ENCODE measurements at regions not wholly inside any gene's neighbourhood (a gene's known extent, or its start where the extent isn't known, plus 50 kb on each side); places are given as distances from the start of the nearest gene placed in this dataset.

DNA sequence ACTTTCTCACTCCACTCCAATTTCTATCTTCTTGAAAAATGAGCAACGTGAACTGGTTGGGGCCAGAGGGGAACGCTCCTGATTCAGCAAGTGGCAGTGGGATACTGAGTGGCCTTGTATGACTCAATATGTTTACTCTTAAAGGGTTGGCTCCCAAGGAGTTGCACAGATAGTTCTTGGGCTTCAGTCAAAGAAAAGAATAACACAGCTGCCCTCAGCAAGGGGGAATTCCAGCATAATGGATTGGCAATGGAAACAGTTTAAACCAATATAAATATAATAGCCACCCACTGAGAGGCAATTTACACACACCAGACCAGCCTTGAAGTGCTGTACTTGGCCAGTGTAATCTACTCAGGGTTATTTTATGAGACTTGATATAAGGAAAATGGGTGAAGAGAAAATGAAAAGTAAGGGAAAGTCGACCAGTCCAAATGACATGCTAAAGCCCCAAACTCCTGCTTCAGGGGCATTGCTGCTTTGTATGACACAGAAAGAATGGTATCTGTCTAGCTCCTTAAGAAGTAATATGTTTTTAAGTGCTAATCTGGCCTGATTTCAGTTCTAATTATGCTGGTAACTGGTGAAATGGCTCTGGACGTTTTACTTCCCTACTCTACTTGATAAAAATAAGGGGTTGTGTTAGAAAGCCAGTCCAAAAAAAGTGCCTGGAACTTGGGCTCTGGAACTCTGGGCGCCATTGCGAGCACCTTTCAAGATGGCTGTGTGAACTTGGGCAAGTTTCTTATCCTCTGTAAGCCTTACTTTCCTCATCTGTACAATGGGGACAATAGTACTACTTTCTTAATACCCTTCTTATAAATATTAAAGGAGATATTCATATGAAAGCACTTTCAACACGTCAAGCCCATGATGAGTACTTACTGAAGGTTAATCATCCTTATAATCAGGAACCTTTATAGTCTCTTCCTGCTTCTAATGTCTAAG is 712.9 kb upstream of the MAP3K7 start:
- no peak for DNase-seq (ENCODE audit: low read depth in 2 of 2)

DNA sequence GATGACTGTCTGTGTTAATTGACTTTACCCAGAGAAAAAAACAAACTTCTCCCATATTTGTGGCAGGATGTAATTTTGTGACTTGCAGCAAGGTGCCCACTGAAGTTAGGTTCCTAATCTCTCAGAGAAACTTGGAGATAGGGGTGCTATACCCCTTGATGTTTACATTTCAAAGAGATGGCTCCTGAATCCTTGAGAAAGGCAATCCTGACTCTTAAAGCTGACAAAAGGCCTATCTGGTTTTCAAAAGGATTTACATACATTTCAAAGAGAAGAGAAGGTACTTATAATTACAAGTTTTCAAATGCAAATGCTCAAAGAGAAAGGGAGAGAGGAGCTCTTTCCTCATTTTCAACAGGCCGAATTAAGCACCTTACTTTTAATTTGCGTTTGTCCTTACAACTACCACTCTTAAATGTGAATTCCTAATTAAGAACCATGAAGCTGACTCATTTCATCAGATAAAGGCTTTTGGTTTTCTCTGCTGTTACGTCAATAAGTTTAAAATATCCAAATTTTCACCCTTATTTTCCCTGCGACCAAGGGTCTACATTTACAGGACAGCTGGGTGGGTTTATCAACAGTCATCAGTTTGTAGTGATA is 711.8 kb upstream of the MAP3K7 start:
- no peak for DNase-seq (ENCODE audit: low read depth in 2 of 2)

GRCh38 chr6:91293395-91293794 is 706.5 kb upstream of the MAP3K7 start:
- no peak for DNase-seq (ENCODE audit: low read depth in 2 of 2)

DNA sequence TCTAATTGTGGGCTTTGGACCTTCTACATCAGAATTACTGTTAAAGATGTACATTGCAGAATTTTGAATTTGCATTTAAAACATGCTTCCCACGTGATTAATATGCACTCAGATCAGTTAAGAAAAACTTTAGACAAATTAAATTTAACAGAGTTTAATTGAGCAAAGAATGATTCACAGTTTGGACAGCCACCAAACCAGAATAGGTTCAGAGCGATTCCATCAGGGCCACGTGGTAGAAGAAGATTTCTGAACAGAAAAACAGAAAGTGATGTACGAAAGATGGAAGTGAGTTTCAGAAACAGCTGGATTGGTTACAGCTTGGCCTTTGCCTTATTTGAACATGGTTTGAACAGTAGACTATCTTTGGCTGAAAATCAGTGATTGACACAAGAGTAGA is 704.2 kb upstream of the MAP3K7 start:
- no peak for DNase-seq (ENCODE audit: low read depth in 2 of 2)

- DNase-seq (ENCODE audit: low read depth in 2 of 2), result no peak
These were observed 701.9 kb upstream of the MAP3K7 start for GRCh38 chr6:91288741-91289140.

DNA sequence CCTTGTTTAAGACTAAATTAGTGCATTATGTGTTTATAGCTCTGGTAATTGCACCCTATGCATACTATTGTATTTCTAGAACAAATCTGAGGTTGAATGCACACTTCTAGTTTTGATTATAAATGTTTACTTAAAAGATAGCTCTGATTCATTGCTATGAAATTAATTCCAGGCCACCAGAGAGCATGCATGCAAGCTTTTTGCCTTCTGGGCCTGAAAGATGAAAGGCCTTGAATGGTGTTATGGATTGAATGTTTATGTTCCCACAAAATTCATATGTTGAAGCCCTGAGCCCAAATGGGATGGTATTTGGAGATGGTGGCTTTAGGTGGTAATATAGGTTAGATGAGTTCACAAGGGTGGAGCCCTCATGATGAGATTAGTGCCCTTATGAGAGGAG is 695.0 kb upstream of the MAP3K7 start:
- no peak for DNase-seq (ENCODE audit: low read depth in 2 of 2)

DNA sequence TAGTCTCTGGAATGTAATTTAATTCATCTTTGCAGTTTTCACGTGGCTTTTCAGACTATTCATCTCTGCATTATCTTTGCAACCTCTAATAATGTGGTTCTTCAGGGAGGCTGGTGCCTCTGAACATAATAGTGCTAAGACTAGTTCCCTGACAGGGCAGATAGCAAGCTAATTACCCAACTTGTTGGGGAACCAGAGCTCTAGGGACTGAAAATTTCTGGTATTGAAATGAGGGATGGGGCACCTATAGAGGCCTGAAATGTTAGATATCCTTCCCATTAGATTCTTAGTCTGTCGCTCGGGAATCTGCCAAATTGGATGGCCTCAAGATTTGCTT is 693.6 kb upstream of the MAP3K7 start:
- DNase-seq (ENCODE audit: low read depth in 2 of 2), result no peak

DNA sequence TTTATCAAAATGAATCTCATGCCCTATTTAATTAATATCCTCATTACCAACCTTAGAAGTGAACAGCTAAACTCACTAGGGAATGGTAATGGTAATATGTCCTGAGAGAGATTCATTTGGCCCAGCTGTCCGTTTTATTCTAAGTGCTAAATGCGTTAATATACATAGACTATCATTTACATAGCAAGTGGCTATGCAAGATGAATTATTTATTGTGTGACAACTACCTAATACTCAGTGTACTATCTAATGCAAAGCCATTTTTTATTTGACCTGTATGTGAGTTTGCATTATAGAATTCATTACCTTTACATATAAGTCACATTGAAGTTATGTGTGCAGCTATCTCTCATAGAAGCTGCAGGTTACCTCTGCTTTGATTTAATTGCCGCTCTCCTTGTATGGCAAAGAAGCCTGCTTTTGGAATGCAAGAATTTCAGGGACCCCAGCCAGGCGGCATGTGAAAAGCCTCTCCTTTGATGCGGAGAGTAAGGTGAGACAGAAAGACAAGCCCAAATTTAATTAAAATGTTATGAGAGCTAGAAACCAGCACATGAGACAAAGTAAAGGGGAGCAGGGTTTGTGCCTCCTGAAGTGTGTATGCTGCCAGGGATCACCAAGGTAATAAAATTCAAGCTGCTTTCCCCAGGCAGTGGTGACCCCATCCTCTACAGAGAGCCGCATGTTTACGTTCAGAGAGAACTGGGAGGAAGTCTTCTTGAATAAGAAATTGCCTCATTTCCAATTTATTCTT is 693.0 kb upstream of the MAP3K7 start:
- no peak for DNase-seq (ENCODE audit: low read depth in 2 of 2)

GRCh38 chr6:91278416-91278815 is 691.5 kb upstream of the MAP3K7 start:
- no peak for DNase-seq (ENCODE audit: low read depth in 2 of 2)

DNA sequence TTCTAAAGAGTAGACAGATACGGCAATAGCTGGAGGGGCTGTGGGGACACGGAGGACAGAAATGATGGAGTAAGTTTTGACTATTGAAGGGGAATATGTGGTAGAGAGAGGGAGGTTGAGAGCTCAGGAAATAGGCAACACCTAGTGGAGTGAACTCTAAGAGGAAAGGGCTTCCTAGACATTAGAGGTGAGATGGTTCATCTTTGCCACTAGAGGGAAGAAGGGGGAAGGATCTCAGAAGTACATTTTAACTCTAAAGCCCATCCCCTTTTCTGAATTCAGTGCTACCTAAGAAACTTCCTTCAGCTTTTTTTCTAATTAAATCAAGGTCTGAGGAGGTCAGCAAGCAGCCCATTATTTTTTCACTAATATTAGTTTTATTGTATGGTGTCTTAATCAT is 689.4 kb upstream of the MAP3K7 start:
- DNase-seq (ENCODE audit: low read depth in 2 of 2), result no peak

DNA sequence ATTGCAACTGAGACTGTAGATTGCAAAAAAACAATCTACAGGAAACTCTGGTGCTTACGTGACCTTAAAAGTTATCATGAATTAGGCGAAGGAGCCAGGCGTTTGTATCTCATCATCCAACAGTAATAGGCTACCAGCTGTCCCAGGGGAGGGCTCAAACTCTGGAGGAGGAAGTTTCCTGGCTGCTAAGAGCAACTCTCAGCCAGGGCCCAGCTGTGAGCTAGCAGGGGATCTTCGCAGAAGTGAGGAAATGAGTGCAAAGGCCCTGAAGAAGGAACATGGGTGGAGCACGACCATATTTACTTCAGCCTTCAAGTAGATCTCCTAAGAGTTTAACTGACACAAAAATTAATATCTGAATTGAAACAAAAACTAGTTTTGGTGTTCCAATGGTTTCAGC is 686.9 kb upstream of the MAP3K7 start:
- no peak for DNase-seq (ENCODE audit: low read depth in 2 of 2)

- DNase-seq (ENCODE audit: low read depth in 2 of 2), result no peak
These were observed 684.9 kb upstream of the MAP3K7 start for GRCh38 chr6:91271807-91272206.

GRCh38 chr6:91268941-91269340 is 682.1 kb upstream of the MAP3K7 start:
- DNase-seq (ENCODE audit: low read depth in 2 of 2), result no peak

GRCh38 chr6:91267246-91267645 is 680.4 kb upstream of the MAP3K7 start:
- no peak for DNase-seq (ENCODE audit: low read depth in 2 of 2)

DNA sequence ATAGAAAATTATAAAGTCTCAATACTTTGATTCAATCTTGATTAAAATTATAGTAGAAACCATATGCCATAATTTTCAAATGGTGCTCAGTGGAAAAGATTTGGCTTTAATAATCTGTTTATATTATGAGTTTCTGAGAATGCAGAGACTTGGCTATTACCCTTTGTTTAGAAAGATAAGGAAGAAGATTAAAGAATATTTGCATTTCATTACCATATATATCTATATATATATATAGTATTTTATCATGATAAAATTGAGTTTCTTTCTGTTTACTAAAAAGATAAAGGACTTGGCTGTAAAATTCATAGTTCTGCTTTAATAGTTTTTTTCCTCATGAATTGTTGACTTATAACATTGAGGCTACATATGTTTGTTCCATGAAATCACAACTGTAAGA is 679.3 kb upstream of the MAP3K7 start:
- DNase-seq (ENCODE audit: low read depth in 2 of 2), result no peak

GRCh38 chr6:91243436-91243835 is 656.6 kb upstream of the MAP3K7 start:
- no peak for DNase-seq (ENCODE audit: low read depth in 2 of 2)

DNA sequence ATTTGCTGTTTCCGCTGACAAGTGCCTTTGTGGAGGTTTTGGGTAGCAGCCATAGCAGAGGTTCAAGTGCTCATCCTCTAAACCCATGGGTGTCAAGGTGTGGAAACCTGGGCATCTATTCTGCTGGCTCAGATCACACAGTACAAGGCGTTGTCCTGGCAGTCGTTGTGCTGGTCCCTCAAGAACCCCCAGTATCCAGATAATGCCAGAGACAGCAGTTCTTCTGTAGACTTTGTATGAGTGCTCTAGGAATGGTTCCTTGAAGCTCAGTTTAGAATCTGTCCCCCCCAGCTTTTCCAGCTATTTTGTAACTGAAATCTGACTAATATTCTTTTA is 655.7 kb upstream of the MAP3K7 start:
- no peak for DNase-seq (ENCODE audit: low read depth in 2 of 2)

- no peak for DNase-seq (ENCODE audit: low read depth in 2 of 2)
These were observed 655.2 kb upstream of the MAP3K7 start for GRCh38 chr6:91241946-91242613.

DNA sequence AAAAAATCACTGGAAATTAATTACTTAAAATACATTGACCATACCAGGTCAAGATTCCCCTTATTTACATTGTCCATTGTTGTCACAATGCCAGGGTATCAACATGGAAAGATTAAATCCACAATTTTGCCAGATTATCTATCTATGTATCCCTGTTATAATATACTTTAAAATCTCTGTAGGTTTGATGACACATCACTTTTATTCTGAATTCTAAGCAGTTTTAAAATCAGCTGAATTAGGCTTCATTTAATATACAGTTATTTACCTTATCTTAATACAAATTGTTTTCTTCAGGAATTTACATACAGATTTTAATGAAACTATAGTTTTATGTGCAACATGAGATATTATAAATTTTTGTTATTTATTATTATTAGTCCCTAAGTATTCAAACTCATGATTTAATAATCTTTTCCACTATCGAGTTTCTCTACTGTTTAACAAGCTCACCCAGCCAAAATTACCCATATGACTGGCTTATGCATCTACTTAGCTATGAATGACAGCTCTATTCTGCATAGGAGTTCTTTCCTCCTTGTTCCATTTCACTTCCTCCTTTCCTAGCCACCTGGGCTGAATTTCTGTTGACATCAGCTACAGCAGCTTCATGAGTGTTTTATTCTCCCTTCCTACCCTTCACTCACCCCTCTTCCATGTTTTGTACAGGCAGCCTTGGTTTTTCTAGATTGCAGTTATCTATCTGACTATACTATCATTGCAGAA is 654.2 kb upstream of the MAP3K7 start:
- DNase-seq (ENCODE audit: low read depth in 2 of 2), result no peak

GRCh38 chr6:91221072-91221720 is 634.3 kb upstream of the MAP3K7 start:
- no peak for DNase-seq (ENCODE audit: low read depth in 2 of 2)

DNA sequence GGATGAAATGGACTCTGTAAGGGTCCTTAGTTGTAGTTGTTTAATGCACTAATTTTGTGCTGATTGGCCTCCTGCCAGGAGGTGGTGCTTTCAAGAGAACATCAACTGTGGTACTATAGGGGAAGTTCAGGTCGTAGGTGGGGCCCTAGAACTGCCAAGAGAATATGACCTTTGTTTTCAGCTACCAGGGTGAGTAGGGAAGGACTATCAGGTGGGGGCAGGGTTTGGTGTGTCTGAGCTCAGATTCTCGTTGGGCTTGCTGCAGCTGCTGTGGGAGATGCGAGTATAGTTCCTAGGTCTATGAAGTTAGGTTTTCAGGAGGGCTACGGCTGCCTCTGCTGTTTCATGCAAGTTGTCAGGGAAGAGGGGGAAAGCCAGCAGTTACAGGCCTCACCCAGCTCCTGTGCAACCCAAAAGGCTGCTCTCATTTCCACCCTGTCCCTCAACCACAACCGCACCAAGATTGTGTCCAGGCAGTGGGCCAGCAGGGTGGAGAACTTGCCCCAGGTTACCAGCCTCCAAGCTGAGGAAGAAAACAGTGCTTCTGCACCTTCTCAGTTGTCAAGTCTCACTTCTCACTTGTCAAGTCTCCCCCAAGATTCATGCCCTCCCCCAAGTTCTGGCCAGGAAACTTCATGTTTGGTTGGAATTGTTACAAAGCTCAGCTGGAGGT is 626.5 kb upstream of the MAP3K7 start:
- DNase-seq (ENCODE audit: low read depth in 2 of 2), result no peak
